GM12865 (cell line): ENCODE measurements at regions not wholly inside any gene's neighbourhood (a gene's known extent, or its start where the extent isn't known, plus 50 kb on each side); places are given as distances from the start of the nearest gene placed in this dataset.

Source experiments
- DNase-seq: peaks from one replicate; pipeline ENCODE4 v3.0.0; 2010; ENCODE audit warnings: low read depth
- H3K4me3 ChIP-seq: 2 replicates; pipeline ENCODE4 v1.5.1; 2011; ENCODE audit warnings: mild to moderate bottlenecking, low read depth, low read length, control low read depth
- CTCF ChIP-seq: IDR thresholded peaks from 2 replicates; pipeline ENCODE4 v1.5.1; 2011; ENCODE audit warnings: low read length, control low read depth, low read depth, inconsistent platforms; ENCODE audit not compliant: insufficient read depth; ENCODE audit errors: missing control alignments

- H3K4me3 ChIP-seq = no peak overlapping the region
- no peak for TF ChIP-seq CTCF
- no peak for DNase-seq
Measured at GRCh38 chr13:79805317-79805716, 324.4 kb downstream of the NDFIP2 start.

GRCh38 chr13:79803989-79804388, 323.0 kb downstream of the NDFIP2 start:
- H3K4me3 ChIP-seq = no peak overlapping the region
- no peak for DNase-seq
- TF ChIP-seq CTCF = no peak

GRCh38 chr13:79803296-79803695, 322.3 kb downstream of the NDFIP2 start:
- no peak for TF ChIP-seq CTCF
- DNase-seq = no peak
- H3K4me3 ChIP-seq = no peak overlapping the region

GRCh38 chr13:79802389-79803085, 321.6 kb downstream of the NDFIP2 start:
- no peak for DNase-seq
- H3K4me3 ChIP-seq = no peak overlapping the region
- TF ChIP-seq CTCF = no peak

- no peak for TF ChIP-seq CTCF
- H3K4me3 ChIP-seq = no peak overlapping the region
- no peak for DNase-seq
Measured at GRCh38 chr13:79799059-79799867, 318.3 kb downstream of the NDFIP2 start.

- DNase-seq = no peak
- no peak for TF ChIP-seq CTCF
- no peak overlapping the region for H3K4me3 ChIP-seq
Measured at GRCh38 chr13:79796136-79796535, 315.2 kb downstream of the NDFIP2 start.
